ENCODE measurements at regions not wholly inside any gene's neighbourhood (a gene's known extent, or its start where the extent isn't known, plus 50 kb on each side); places are given as distances from the start of the nearest gene placed in this dataset.
"Not testable (repeated sequence)": the region's sequence is repeated elsewhere in the genome, so short reads cannot be mapped to it uniquely, and the experiment has no call there.

DNA sequence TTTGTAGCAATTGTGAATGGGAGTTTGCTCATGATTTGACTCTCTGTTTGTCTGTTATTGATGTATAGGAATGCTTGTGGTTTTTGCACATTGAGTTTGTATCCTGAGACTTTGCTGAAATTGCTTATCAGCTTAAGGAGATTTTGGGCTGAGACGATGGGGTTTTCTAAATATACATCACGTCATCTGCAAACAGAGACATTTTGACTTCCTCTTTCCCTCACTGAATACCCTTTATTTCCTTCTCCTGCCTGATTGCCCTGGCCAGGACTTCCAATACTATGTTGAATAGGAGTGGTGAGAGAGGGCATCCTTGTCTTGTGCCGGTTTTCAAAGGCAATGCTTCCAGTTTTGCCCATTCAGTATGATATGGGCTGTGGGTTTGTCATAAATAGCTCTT lies 96.6 kb downstream of the EBLN1 start:
- H3K36me3 ChIP-seq (ENCODE audit: control insufficient read depth, insufficient read depth, low read length); H3K9me3 ChIP-seq (ENCODE audit: control insufficient read depth, low read depth, low read length); DNase-seq; H3K27ac ChIP-seq (ENCODE audit: low read length); H3K4me3 ChIP-seq (ENCODE audit: low read length); H3K27me3 ChIP-seq (ENCODE audit: control insufficient read depth, insufficient read depth, low read length); H3K4me1 ChIP-seq (ENCODE audit: control insufficient read depth, insufficient read depth, low read length): not testable (repeated sequence)
- no CpG with 5 or more reads among the region's 3 CpGs for WGBS (ENCODE audit: insufficient coverage, low lambda C conversion rate)

DNA sequence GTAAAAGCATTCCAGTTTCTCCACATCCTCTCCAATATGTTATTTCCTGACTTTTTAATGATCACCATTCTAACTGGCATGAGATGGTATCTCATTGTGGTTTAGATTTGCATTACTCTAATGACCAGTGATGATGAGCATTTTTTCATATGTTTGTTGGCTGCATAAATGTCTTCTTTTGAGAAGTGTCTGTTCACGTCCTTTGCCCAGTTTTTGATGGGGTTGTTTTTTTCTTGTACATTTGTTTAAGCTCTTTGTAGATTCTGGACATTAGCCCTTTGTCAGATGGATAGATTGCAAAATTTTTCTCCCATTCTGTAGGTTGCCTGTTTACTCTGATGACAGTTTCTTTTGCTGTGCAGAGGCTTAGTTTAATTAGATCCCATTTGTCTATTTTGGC lies 97.7 kb downstream of the EBLN1 start:
- H3K4me3 ChIP-seq (ENCODE audit: low read length); H3K9me3 ChIP-seq (ENCODE audit: control insufficient read depth, low read depth, low read length); H3K4me1 ChIP-seq (ENCODE audit: control insufficient read depth, insufficient read depth, low read length); DNase-seq; H3K27me3 ChIP-seq (ENCODE audit: control insufficient read depth, insufficient read depth, low read length); H3K36me3 ChIP-seq (ENCODE audit: control insufficient read depth, insufficient read depth, low read length); H3K27ac ChIP-seq (ENCODE audit: low read length): not testable (repeated sequence)
- no CpG with 5 or more reads among the region's 1 CpG for WGBS (ENCODE audit: insufficient coverage, low lambda C conversion rate)

DNA sequence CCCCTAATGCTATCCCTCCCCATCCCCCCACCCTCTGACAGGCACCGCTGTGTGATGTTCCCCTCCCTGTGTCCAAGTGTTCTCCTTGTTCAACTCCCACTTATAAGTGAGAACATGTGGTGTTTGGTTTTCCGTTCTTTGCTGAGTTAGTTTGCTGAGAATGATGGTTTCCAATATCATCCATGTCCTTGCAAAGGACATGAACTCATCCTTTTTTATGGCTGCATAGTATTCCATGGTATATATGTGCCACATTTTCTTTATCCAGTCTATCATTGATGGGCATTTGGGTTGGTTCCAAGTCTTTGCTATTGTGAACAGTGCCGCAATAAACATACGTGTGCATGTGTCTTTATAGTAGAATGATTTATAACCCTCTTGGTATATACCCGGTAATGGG lies 98.2 kb downstream of the EBLN1 start:
- not testable (repeated sequence) for H3K4me3 ChIP-seq (ENCODE audit: low read length); H3K9me3 ChIP-seq (ENCODE audit: control insufficient read depth, low read depth, low read length); H3K4me1 ChIP-seq (ENCODE audit: control insufficient read depth, insufficient read depth, low read length); DNase-seq; H3K36me3 ChIP-seq (ENCODE audit: control insufficient read depth, insufficient read depth, low read length); H3K27me3 ChIP-seq (ENCODE audit: control insufficient read depth, insufficient read depth, low read length); H3K27ac ChIP-seq (ENCODE audit: low read length)
- WGBS (ENCODE audit: insufficient coverage, low lambda C conversion rate) = no CpG with 5 or more reads among the region's 5 CpGs

DNA sequence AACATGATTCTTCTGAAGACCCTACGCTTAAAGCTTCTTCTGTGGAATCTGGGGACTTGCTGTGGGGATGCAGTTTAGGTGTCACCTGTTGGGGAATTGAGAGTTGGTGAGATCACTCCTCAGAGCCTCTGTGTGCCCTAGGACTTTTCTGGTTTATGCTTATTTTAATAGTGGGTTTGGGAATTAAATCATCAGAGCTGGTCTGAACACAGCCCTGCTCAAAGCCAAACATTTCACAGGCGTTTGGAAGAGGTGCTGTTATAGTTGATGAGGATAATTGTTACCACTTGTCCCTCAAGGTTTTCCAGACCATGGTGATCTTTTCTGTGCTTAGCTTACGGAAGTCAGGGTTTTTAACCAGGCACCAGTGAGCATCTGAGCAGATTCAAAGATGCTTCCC lies 106.1 kb downstream of the EBLN1 start:
- WGBS (ENCODE audit: insufficient coverage, low lambda C conversion rate) = no CpG with 5 or more reads among the region's 3 CpGs
- H3K4me3 ChIP-seq (ENCODE audit: low read length) = no peak overlapping the region
- H3K27me3 ChIP-seq (ENCODE audit: control insufficient read depth, insufficient read depth, low read length) = no peaks in the 10 kb centered on the region
- H3K9me3 ChIP-seq (ENCODE audit: control insufficient read depth, low read depth, low read length) = no peaks in the 10 kb centered on the region
- no peaks in the 10 kb centered on the region for H3K36me3 ChIP-seq (ENCODE audit: control insufficient read depth, insufficient read depth, low read length)
- H3K27ac ChIP-seq (ENCODE audit: low read length) = no peak overlapping the region
- H3K4me1 ChIP-seq (ENCODE audit: control insufficient read depth, insufficient read depth, low read length) = no peaks in the 10 kb centered on the region
- DNase-seq = no peak

DNA sequence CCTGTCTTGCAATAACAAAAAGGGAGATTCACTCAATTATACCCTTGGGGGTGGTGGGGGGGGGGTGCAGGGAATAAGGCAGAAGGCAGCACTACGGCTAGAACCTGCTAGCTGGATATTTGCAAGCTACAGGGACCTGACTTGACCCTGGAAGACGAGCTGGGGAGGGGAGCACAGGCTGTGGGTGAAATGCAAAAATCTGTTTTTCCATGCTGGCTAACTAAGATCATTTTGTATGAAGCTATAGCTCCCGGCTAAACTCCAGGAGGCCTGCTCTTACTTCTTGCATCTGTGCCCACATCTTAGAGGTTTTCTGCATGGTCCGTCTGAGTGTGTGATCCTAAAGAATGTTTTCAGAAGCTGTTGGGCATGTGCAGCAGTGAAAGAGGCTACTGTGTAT lies 106.6 kb downstream of the EBLN1 start:
- no peaks in the 10 kb centered on the region for H3K36me3 ChIP-seq (ENCODE audit: control insufficient read depth, insufficient read depth, low read length)
- no CpG with 5 or more reads among the region's 4 CpGs for WGBS (ENCODE audit: insufficient coverage, low lambda C conversion rate)
- no peak overlapping the region for H3K27ac ChIP-seq (ENCODE audit: low read length)
- no peak overlapping the region for H3K4me3 ChIP-seq (ENCODE audit: low read length)
- H3K27me3 ChIP-seq (ENCODE audit: control insufficient read depth, insufficient read depth, low read length) = no peaks in the 10 kb centered on the region
- DNase-seq = peak in 1 of 2 donors; percentile 5
- H3K4me1 ChIP-seq (ENCODE audit: control insufficient read depth, insufficient read depth, low read length) = no peaks in the 10 kb centered on the region
- H3K9me3 ChIP-seq (ENCODE audit: control insufficient read depth, low read depth, low read length) = no peaks in the 10 kb centered on the region

DNA sequence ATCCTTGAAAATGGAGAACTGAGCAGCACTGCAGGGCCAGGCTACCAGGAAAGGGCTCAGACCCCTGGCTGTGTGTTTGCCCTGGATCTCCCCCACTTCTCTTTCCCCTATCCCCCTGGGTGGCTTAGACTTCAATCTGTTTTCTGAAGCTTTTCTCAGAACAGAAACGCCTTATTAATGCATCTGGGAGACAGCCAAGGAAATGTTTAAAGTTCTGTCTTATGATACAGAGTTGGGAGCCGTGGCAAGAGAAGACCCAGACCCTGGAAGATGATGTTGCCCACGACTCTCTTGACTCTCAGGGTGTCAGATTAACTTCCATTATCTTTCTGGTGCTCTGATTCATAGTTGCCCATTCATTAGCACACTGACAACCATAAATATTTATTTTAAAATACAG lies 107.1 kb downstream of the EBLN1 start:
- no peak overlapping the region for H3K27ac ChIP-seq (ENCODE audit: low read length)
- no CpG with 5 or more reads among the region's 3 CpGs for WGBS (ENCODE audit: insufficient coverage, low lambda C conversion rate)
- H3K4me1 ChIP-seq (ENCODE audit: control insufficient read depth, insufficient read depth, low read length) = no peaks in the 10 kb centered on the region
- no peaks in the 10 kb centered on the region for H3K9me3 ChIP-seq (ENCODE audit: control insufficient read depth, low read depth, low read length)
- no peak for DNase-seq
- H3K27me3 ChIP-seq (ENCODE audit: control insufficient read depth, insufficient read depth, low read length) = no peaks in the 10 kb centered on the region
- no peaks in the 10 kb centered on the region for H3K36me3 ChIP-seq (ENCODE audit: control insufficient read depth, insufficient read depth, low read length)
- no peak overlapping the region for H3K4me3 ChIP-seq (ENCODE audit: low read length)

DNA sequence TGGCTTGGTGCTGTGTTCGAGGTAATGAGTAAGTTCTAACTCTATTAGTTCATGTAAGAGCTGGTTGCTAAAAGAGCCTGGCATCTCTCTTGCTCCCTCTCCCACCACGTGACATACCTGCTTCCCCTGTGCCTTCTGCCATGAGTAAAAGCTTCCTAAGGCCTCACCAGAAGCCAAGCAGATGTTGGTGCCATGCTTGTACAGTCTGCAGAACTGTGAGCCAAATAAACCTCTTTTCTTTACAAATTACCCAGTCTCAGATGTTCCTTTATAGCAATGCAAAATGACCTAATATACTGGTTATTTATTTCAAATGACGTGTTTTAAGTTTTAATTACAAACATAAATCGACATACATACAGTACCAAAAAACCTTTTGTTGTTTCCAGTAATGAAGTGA lies 101.7 kb upstream of the DNAJC1 start:
- Histone ChIP-seq H3K4me3 (ENCODE audit: low read length) (no peak overlapping the region), H3K9me3 (ENCODE audit: control insufficient read depth, low read depth, low read length) (no peaks in the 10 kb centered on the region), H3K4me1 (ENCODE audit: control insufficient read depth, insufficient read depth, low read length) (no peaks in the 10 kb centered on the region), H3K27ac (ENCODE audit: low read length) (no peak overlapping the region), H3K27me3 (ENCODE audit: control insufficient read depth, insufficient read depth, low read length) (no peaks in the 10 kb centered on the region), H3K36me3 (ENCODE audit: control insufficient read depth, insufficient read depth, low read length) (no peaks in the 10 kb centered on the region)
- no peak for DNase-seq
- 75% methylated on average over 1 of the region's 4 CpGs for WGBS (ENCODE audit: insufficient coverage, low lambda C conversion rate)

DNA sequence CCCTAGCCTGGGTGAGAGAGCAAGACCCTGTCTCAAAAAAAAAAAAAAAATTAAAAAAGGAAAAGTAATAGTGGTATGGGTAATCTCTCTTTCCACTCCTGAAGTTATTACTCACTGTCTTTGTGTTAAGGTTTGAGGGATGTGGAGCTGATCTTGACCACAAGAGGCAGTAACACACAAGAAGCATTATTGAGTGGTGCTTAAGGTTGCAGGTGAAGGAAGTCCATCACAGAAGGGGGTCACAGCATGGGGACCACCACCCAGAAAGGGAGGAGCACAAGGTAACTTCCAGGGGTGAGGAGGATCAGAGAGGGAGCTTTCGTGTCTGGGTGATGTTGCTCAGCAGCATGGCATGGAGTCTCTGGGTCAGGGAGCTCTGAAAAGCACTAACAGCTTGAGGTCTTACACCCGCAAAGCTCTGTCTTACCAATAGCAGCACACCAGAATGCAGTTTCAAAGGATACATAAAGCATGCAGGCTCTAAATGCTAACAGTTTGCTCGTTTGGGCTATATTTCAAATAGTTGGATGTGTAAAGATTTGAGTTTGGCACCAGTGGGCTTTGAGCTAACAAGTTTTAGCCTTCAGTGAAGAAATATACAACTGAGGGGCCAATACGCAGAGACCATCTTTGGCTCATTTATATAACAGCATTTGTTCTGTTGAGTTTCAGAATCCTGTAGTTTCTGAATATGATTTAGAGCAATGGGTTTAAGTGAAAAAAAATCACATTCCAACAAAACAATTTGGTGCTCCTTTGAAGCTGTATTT lies 100.4 kb upstream of the DNAJC1 start:
- H3K27ac ChIP-seq (ENCODE audit: low read length) = no peak overlapping the region
- H3K4me3 ChIP-seq (ENCODE audit: low read length) = no peak overlapping the region
- H3K4me1 ChIP-seq (ENCODE audit: control insufficient read depth, insufficient read depth, low read length) = no peaks in the 10 kb centered on the region
- no peaks in the 10 kb centered on the region for H3K27me3 ChIP-seq (ENCODE audit: control insufficient read depth, insufficient read depth, low read length)
- 60% methylated on average over 1 of the region's 4 CpGs for WGBS (ENCODE audit: insufficient coverage, low lambda C conversion rate)
- H3K36me3 ChIP-seq (ENCODE audit: control insufficient read depth, insufficient read depth, low read length) = no peaks in the 10 kb centered on the region
- DNase-seq = no peak
- H3K9me3 ChIP-seq (ENCODE audit: control insufficient read depth, low read depth, low read length) = no peaks in the 10 kb centered on the region

DNA sequence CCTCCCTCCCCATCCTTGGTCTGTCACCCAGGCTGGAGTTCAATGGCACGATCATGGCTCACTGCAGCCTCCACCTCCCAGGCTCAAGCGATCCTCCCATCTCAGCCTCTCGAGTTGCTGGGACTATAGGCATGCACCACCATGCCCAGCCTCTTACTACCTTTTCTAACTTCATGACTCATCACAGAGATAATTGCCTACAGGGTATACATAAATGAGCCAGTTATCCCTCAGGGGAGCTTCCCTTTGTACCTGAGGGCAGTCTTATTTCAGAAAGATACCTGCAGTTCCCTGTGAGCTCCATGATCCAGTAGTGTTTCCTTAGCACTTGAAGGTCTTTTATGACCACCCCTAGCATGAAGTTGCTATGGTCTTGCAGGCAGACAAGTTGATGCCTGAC lies 94.2 kb upstream of the DNAJC1 start:
- Histone ChIP-seq H3K4me3 (ENCODE audit: low read length) (no peak overlapping the region), H3K27ac (ENCODE audit: low read length) (no peak overlapping the region), H3K27me3 (ENCODE audit: control insufficient read depth, insufficient read depth, low read length) (no peaks in the 10 kb centered on the region), H3K9me3 (ENCODE audit: control insufficient read depth, low read depth, low read length) (no peaks in the 10 kb centered on the region), H3K4me1 (ENCODE audit: control insufficient read depth, insufficient read depth, low read length) (no peaks in the 10 kb centered on the region), H3K36me3 (ENCODE audit: control insufficient read depth, insufficient read depth, low read length) (no peaks in the 10 kb centered on the region)
- WGBS (ENCODE audit: insufficient coverage, low lambda C conversion rate) = no CpG with 5 or more reads among the region's 3 CpGs
- DNase-seq = no peak

DNA sequence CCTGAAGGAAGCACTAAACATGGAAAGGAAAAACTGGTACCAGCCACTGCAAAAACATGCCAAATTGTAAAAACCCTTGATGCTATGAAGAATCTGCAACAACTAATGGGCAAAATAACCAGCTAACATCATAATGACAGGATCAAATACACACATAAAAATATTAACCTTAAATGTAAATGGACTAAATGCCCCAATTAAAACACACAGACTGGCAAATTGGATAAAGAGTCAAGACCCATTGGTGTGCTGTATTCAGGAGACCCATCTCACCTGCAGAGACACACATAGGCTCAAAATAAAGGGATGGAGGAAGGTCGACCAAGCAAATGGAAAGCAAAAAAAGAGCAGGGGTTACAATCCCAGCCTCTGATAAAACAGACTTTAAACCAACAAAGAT lies 87.7 kb upstream of the DNAJC1 start:
- not testable (repeated sequence) for H3K27ac ChIP-seq (ENCODE audit: low read length); H3K27me3 ChIP-seq (ENCODE audit: control insufficient read depth, insufficient read depth, low read length); H3K4me1 ChIP-seq (ENCODE audit: control insufficient read depth, insufficient read depth, low read length); H3K36me3 ChIP-seq (ENCODE audit: control insufficient read depth, insufficient read depth, low read length); DNase-seq; H3K4me3 ChIP-seq (ENCODE audit: low read length); H3K9me3 ChIP-seq (ENCODE audit: control insufficient read depth, low read depth, low read length)
- no CpG with 5 or more reads among the region's 1 CpG for WGBS (ENCODE audit: insufficient coverage, low lambda C conversion rate)

DNA sequence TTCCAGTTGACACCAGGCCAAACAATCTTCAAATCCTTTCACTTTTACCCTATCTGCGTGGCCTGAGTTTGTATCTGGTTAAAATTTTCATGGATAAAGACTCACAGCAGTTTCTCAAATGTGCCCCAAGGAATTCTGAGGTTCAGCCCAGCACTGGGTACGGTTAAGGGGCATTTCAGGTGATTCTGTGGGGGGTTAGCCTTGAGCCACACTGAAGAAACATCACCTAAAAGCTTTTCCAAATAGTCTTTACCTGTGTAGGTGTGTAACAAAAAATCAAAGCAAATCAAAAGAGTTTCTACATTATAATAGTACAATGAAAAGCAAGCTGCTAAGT lies 83.8 kb upstream of the DNAJC1 start:
- WGBS (ENCODE audit: insufficient coverage, low lambda C conversion rate) = 50% methylated on average over 1 of the region's 2 CpGs
- no peak for DNase-seq
- H3K4me1 ChIP-seq (ENCODE audit: control insufficient read depth, insufficient read depth, low read length) = no peaks in the 10 kb centered on the region
- no peaks in the 10 kb centered on the region for H3K27me3 ChIP-seq (ENCODE audit: control insufficient read depth, insufficient read depth, low read length)
- no peaks in the 10 kb centered on the region for H3K36me3 ChIP-seq (ENCODE audit: control insufficient read depth, insufficient read depth, low read length)
- no peak overlapping the region for H3K27ac ChIP-seq (ENCODE audit: low read length)
- H3K4me3 ChIP-seq (ENCODE audit: low read length) = no peak overlapping the region
- no peaks in the 10 kb centered on the region for H3K9me3 ChIP-seq (ENCODE audit: control insufficient read depth, low read depth, low read length)
